A549 (cell line): ENCODE measurements at regions not wholly inside any gene's neighbourhood (a gene's known extent, or its start where the extent isn't known, plus 50 kb on each side); places are given as distances from the start of the nearest gene placed in this dataset.

Experiments
- CEBPB ChIP-seq, 2 experiments: fragments of >200 bp in 1 of 2; sonication (Bioruptor Twin) in 1 of 2; formaldehyde crosslinking in 1 of 2; IDR thresholded peaks; 2 replicates each; pipeline ENCODE4 v1.6.1; 2012 to 2016
- CTCF ChIP-seq: fragments of >200 bp; sonication (Bioruptor Twin); formaldehyde crosslinking; IDR thresholded peaks from 3 replicates; pipeline ENCODE4 v1.5.1; 2016
- MAFK ChIP-seq: fragments of 450-650 bp; IDR thresholded peaks from 2 replicates; pipeline ENCODE4 v1.6.1; 2014; ENCODE audit not compliant: partially characterized antibody
- POLR2A ChIP-seq: IDR thresholded peaks from 2 replicates; pipeline ENCODE4 v1.6.1; 2012; ENCODE audit warnings: mild to moderate bottlenecking, low read length
- RFX5 ChIP-seq: fragments of 450-650 bp; IDR thresholded peaks from 2 replicates; pipeline ENCODE4 v1.7.1; 2014; ENCODE audit warnings: antibody characterized with exemption, mild to moderate bottlenecking, moderate library complexity
- SREBF2 ChIP-seq: fragments of 450-650 bp; IDR thresholded peaks from 2 replicates; pipeline ENCODE4 v1.6.1; 2014; ENCODE audit warnings: mild to moderate bottlenecking, moderate library complexity

- no peak for TF ChIP-seq CTCF
- TF ChIP-seq RFX5, result no peak
- no peak for TF ChIP-seq POLR2A
- TF ChIP-seq SREBF2, result no peak
- no peak for TF ChIP-seq MAFK
- no peak for TF ChIP-seq CEBPB (IDR thresholded peaks at IDR 0.05)
Measured at GRCh38 chr9:85453850-85454249, 287.9 kb downstream of the AGTPBP1 start.
